ENCODE measurements at regions not wholly inside any gene's neighbourhood (a gene's known extent, or its start where the extent isn't known, plus 50 kb on each side); places are given as distances from the start of the nearest gene placed in this dataset.
A peak's percentile ranks its signal among the peaks of the same experiment; 100 is the strongest.

DNA sequence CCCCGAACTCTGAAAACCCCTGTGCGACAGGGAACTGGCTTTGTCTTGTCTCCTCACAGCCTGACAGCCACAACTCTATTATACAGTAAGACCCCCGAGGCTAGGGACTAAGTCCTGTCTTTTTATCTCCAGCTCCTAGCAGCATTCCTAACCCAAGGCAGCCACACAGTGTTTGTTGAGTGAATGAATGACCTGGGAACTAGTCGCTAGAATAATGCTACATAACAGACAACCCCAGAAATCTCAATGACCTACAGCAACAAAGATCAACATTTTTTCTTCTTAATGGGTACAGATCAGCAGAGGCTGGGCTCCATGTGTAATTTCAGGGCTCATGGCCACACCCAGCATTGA is 71.4 kb upstream of the TNRC6C start:
- DNase-seq (ENCODE audit: low spot score): no peak

DNA sequence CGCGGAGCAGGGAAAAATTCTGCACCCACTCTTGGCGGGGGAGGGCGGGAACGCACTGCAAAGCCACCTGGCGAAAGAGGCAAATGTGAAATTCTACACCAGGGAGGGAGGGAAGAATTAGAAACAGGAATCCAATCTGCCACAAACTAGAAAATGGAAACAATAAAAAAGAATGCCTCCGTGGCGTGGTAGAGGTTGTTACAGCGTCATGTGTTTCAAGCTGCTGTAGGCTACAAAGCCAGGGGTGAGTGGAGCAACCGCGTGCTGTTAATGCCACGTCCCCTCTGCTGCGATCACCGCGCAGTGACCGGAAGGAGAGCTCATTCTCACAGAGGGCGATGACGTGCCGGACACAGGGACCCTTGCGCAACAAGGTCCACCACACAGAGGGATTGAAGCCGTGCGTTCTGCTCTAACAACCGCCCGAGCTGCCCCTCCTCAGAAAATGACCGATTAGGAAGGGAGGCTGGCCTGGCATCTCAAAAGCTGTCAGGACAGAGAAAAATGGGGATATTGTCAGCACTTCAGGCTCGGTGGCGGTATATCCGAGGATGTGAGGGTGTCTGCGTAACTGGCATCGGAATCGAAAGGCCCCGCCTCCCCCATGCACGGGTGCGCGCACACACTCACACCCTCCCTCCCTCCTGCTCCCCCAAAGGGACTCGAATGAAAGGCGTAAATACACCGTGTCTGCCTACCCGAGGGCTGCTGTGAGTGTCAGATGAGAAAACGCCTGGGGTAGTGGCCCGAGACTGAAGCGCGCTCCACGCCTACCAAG is 70.8 kb upstream of the TNRC6C start:
- DNase-seq (ENCODE audit: low spot score): peak; percentile 38

DNA sequence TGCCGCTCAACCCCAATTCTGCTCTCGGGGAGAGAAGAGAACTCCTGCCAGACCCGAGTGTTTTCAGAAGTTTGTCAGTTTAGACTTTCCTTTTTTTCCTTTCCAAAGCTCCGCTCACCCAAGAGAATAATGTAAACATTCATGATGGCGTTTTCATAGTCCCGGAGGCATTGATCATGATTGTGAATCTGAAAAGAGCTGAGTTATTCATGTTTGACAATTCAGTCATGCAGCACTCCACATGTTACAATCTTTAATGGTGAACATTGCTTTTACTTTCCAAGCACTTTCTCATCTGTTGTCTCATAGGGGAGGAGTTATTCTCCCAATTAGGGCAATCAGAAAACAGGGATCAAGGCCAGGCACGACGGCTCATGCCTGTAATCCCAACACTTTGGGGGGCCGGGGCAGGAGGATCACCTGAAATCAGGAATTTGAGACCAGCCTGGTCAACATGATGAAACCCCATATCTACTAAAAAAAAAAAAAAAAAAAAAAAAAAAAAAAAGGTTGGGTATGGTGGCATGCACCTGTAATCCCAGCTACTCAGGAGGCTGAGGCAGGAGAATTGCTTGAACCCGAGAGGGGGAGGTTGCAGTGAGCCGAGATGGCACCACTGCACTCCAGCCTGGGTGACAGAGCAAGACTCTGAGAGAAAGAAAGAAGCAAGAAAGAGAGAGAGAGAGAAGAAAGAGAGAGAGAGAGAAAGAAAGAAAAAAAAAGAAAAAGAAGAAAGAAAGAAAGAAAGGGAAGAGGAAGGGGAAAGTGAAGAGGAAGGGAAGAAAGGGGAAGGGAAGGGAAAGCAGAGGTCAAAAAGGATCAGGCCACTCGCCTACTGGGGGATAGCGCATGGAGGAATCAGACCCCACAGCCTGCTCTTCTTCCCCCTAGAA is 70.0 kb upstream of the TNRC6C start:
- no peak for DNase-seq (ENCODE audit: low spot score)

DNA sequence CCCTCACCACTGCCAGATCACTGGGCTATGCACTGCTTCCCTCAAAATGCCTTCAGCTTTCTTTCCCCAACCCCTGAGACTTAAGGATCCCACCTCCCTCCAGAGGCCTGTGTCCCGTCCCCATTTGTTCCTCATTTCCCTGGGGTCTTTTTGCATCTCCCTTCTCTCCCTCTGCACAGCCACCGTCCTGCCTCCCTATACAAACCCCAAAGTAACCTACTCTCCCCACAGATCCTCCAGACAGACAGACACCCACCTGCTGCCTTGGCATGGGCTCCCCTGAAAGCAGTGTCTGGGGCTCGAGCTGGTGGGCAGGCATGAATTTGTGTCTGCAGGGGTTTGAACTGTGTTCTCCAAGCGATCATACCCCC is 69.4 kb upstream of the TNRC6C start:
- no peak for DNase-seq (ENCODE audit: low spot score)

DNA sequence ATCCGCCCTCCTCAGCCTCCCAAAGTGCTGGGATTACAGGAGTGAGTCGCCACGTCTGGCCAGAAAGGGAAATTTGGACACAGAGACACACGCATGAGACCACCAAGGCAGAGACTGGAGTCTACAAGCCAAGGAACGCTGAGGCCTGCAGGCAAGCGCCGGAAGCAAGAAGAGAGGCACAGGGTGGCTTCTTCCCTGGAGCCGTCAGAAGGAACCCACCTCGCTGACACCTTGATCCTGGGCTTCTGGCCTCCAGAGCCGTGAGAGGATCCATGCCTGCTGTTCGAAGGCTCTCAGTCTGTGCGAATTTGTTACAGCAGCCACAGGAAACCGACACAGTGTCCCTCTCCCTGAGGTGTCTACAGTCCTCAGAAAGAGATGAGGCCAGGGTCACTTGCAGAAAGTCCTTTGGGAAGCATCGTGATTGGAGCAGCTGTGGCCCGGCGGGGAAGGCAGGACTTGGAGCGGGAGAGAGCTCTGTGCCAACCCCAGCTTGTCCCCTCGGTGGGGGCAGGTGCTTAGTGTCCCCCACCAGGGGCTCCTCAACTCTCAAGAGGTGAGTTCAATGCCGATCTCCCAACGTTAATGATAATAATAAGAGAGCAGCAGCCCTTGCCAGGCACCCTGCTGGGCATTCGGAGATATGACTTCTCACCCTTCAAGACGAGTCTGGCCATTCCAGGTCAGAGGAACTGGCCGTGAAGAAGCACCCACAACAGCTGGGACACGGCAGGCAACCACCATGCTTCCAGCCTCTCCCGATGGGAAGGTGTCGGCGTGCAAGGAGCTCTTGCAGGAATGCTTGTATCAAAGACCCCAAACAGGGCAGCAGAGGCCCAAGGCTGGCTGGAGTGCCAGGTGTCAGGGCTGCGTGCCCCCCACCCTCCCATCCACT is 68.4 kb upstream of the TNRC6C start:
- DNase-seq (ENCODE audit: low spot score): no peak

DNA sequence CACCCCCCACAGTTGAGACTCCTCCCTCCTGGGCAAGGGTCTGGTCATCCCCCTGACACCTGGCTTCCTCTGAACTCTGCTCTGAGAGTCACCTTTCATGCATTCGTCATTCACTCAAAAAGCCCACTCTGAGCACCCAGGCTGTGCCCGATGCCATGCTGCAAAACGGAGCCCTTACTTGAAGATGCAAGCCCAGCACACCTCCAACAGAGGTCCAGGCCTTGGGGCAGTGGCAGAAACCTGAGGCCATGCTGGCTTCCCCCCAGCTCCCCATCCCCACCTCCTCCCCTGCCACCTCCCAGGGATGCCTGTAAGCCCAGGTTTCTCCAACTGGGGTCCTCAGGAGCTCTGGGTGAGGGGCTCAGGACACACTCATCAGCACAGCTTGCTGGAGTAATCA is 67.7 kb upstream of the TNRC6C start:
- no peak for DNase-seq (ENCODE audit: low spot score)

DNA sequence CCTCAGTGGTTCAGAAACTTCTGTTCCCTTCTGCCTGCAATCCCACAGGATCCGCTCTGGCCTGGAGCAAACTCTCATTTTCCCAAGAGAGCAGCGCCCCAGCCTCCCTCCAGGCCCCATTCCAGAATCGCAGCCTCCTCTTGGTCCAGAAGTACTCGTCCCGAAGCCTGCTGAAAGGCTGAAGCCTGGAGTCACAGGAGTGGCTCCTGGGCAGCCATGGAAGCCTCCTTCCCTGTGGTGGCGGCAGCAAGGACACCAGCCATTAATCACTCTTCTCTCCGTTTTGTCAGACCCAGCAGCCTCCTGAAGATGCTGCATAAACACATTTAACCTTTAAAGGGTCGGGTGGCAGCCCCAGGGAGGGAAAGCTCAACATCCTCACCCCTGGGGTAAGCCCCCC is 66.9 kb upstream of the TNRC6C start:
- DNase-seq (ENCODE audit: low spot score): no peak

DNA sequence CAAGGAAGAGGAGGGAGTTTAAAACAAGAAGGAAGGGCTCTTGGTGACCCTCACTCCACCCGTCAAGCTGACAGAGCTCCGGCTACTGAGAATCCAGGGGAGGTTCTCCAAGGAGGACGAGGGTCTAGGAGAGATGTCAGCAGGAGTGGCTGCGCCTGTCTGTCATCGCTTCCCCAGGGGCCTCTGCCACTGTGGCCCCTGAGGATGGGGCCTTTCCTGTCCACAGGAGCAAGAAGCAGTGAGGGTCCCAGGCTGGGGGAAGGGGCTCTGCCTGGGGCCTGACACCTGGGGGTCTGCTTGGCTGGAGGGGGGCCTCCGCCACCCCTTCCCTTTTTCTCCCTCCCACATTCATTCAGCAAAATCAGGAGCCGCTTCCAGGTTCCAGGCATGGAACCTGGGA is 66.5 kb upstream of the TNRC6C start:
- no peak for DNase-seq (ENCODE audit: low spot score)

DNA sequence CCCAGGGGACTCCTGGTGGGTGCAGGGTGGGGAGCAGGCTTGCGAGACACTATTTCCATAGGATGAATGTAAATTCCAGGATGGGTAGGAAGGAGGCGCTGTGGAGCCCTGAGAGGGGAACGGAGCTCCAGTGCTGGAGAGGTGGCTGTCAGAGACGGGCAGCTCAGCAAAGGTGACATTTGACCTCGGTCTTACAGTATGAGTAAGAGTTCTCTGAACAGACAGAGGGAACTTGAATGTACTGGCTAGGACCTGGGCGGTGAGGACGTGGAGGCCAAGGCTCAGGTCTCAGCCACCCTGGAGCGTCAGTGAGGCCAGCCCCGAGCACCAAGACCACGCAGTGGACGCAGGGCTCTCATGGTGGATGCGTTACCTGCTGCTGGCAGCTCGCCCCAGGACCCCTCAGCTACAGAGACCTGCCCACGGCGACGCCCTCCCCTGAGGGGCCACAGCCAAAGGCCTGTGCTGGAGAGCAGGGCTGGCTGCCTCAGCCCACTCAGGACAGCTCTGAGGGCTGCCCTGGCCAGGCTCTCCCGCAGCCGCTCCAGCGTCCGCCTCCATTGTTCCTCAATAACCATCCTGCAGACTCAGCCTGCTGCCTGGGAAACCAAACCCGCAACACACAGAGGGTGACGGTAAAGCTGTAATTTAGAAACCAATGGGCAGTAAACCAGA is 65.9 kb upstream of the TNRC6C start:
- DNase-seq (ENCODE audit: low spot score): no peak

DNA sequence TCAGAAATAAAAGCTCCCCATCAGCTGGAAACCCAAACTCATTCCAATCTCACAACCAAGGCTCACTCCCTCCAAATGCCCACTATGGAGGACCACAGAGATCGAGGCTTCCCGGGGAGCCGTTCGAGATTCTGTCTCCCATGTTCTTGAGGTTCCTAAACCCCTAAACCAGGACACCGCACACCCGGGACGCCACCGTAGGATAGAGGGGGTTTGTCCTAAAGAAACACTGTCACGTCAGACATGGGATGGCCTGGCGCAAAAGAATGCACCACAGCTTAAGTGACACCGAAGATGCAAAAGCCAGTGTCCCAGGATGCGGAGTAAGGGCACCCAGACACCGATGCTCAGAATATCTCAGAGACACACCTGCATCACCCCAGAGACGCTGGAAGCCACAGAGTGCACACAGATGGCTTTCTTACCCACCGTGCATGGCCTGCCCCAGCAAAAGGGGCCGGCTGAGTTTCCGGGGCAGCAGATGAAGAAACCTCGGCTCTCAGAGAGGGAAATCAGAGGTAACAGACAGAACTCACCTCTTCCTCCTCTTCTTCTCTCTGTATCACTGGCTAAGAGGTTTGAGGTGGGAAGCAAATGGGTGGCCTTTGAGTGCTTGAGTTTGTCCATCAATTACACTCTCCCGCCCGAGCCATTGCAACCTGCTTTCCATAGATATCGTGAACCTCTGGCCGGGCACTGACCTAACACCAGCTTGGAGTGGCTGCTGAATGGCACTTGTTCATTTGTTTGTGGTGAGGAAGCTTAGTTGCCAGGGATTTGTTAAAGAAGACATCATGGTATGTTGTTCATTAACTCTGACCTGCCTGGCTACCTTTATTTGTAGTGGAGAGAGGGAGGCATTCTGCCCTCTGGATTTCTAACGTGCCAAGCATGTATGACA is 65.1 kb upstream of the TNRC6C start:
- peak; percentile 30 for DNase-seq (ENCODE audit: low spot score)

DNA sequence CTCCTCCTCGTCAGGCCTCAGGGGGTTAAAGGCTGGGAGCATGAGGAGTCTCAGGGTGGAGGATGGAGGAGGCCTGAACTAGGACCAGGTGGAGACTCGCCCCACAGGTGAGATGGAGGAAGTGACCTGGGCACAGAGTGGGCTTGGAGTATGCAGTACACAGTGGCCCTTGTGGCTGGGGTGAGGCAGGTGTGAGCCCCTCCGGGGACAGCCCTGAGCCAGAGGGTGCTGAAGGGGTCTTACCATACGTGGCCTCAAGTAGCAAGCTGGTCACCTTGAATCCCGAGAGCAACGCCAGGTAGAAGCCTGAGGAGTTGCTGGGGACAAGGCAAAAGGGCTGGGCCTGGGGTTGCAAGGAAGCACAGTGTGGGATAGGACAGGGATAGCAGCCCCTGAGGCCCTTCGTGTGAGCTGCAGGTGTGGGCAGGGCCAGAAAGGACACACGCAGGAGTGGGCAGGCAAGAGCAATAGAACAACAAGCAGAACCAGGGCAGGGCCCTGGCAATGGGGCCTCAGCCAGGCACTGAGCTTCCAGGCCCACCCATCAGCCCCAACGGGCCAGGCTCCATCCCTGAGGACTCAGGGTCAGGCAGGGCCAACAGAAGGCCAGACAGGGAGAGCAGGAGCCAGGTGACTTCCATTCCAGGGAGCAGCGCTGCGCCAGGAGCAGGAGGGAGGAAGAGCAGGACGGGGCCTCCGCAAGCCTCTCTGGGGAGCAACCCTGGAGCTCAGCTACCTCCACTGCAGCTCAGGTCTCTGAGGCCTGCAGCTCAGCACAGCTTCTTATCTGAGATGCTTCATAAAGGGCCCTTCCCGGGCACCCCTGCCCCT is 64.2 kb upstream of the TNRC6C start:
- DNase-seq (ENCODE audit: low spot score): no peak

DNA sequence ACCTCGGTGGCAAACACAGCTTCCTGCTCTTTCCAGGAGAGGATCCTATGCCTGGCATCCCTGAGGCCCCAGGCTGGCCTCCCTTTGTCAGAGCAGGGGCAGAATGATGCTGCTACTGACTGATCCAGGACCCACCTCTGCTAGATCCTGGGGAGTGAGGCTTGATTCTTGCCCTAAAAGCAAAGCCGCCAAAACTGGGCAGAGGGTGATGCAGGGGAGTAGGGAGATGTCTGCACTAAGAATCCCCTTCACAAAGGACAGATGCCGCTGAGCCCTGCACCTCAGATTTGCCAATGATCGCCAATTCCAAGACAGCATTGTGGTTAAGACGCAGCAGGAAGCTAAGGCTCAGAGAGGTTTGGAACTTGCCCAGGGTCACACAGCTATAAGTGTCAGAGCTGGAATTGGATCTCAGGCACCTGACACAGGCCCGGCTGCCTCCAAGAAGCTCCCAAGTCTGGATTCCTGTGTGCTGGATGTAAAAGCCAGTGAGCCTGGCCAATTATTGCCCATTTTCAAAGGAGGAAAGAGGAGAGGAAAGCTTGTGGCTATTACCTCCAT is 60.7 kb upstream of the TNRC6C start:
- DNase-seq (ENCODE audit: low spot score): no peak

DNA sequence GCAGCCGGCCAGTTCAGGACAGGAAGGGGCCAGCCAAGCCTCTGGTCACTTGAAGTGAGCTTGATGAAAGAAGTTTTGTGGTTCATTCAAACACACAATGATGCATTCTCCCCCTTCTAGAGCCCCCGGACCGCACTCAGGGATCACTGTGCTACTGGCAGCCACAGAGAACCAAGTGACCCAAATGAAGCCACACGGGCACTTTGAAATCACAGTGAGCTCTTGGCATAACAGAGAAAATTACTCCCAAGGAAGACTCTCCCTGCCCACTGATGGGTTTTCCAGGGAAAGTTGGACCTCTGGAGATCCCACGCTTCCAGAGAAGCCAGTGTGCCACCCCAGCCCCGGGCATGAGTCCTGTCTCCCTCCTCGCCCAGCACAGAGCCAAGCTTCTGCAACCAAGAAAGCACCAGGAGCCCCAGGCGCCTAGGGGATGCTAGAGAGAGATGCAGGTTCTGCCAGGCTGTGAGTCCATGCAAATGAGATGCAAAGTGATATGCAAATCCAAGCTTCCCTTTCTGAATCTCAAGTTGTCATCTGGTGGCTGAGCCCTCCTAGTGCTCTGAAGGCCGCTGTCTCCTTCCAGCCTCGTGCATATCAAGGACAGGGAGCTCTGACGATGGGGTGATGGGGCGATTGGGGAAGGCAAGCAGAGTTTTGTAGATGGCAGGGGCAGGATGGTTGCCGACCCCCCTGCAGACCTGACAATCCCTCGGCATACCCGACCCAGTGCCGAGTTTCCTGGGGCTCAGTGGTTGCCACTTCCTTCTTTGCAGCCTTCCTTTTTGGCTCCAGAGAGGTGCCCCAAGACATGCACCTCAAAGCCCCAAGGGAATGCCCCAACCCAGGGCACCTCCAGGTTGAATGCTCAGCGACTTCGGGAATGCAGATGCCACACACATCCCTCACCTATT is 59.7 kb upstream of the TNRC6C start:
- no peak for DNase-seq (ENCODE audit: low spot score)

DNA sequence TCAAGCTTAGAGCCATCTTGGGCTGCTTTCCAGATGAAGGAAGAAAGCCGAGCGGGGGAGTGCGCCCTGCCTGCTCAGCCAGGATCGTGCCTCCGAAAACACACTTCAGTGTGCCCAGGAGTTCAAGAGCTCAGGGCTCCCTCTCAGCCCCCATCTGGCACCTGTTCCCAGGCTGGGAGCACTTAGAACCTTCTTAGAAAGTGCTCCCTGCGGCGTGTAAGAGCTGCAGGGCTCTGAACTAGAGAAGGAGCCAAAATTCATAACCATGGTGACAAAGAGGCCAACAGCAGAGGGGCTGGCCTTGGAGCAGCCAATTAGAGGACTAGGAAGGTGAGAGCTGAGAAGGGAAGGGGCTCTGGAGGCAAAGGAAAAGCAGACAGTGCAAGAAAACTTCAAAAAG is 59.0 kb upstream of the TNRC6C start:
- no peak for DNase-seq (ENCODE audit: low spot score)

DNA sequence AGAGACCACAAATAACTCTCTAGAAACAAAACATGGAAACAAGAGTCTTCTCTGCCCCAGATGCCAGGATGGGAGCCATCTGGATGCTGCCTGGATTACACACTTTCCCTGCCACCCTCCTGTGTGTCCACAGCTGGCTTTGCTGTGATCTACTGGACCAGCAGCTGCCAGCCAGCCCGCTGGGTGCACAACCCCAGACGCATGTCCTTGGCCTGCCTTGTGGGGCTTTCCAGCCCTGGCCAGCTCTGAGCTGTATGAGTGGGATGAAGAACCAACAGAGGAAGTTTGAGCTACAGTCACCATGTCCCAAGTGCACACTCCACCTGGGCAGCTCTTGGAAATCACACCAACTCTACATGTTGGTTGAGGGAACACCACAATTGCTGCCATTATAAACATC is 57.0 kb upstream of the TNRC6C start:
- DNase-seq (ENCODE audit: low spot score): no peak

DNA sequence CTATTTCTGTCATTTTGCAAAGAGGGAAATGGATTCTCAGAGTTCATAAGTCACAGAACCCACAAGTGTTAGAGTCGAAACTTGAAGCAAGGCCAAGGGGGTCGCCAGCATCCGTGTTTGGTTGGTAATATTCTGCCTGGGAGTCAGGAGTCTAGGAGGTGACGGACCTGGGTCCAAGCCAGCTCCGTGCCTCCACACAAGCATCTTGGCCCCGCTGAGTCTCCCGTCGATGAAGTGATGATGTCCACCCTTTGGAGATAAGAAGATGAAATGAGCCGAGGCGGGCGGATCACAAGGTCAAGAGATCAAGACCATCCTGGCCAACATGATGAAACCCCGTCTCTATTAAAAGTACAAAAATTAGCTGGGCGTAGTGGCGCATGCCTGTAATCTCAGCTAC is 53.2 kb upstream of the TNRC6C start:
- DNase-seq (ENCODE audit: low spot score): no peak

DNA sequence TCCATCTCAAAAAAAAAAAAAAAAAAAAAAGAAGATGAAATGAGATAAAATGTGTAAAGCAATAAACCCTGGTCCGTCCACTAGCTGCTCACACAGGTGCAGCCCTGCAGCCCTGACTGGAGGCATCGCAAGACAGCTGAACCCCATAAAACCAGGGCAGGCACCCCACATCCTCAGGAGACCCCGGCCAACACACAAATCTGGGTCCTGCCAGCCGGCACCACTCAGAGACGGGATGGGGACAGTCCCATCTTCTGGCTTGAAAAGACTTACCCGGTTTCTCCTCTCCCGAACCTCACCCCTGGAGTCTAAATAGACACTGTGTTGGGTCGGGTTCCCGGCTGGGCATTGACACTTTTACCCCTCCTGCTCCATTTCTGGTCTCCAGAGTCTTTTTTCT is 52.7 kb upstream of the TNRC6C start:
- DNase-seq (ENCODE audit: low spot score): no peak

DNA sequence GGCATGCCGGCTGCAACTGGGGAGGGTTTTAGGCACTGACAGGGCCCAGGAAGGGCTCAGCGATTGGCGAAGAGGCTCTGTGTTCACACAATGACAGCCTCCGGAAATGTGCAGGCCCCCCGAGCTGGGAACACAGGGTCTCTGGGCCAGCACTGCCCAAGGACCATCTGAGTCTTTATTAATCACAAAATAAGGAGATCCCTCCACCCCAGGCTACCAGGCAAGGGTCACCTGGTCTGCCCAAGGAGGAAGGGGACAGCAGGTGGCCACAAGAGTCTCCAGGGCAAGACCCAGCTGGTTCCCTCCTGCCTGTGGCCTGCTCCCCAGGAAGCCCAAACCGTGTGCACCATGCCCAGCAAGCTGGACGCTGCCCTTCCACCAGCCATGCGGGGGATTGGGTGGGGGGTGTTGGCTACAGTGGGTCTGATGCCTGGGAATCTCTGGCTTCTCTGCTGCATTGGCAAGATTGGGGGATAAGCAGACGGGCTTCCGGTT is 52.1 kb upstream of the TNRC6C start:
- no peak for DNase-seq (ENCODE audit: low spot score)
